GM23248 (cell line): ENCODE measurements at regions not wholly inside any gene's neighbourhood (a gene's known extent, or its start where the extent isn't known, plus 50 kb on each side); places are given as distances from the start of the nearest gene placed in this dataset.

ENCODE experiments used
- EZH2 ChIP-seq: fragments of 200-600 bp; sonication (generic); IDR thresholded peaks from 2 replicates; pipeline ENCODE4 v1.6.1; 2018; ENCODE audit warnings: antibody characterized with exemption, mild to moderate bottlenecking; ENCODE audit not compliant: insufficient read depth, poor library complexity, severe bottlenecking
- EZH2phosphoT487 ChIP-seq: fragments of 200-600 bp; sonication (generic); IDR thresholded peaks from 2 replicates; pipeline ENCODE4 v1.6.1; 2018; ENCODE audit warnings: antibody characterized with exemption, moderate library complexity, mild to moderate bottlenecking, low read depth; ENCODE audit not compliant: insufficient read depth

DNA sequence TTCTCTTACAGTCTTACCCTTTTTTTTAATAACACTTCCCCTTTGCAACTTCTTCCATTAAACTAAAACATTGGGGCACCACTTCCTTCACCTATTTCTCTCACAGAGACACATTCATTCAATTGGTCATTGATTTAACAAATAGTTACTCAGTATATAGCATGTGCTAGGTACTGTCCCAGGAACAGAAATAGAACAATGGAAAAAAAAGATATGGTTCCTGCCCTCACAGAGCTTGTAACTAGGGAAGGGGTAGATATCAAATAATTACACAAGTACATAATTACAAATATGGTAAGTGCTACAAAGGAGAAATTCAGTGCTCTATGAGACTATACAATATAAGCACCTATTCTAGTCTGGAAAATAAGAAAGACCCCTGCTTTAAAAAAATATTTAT is 165.5 kb upstream of the RBBP8 start:
- TF ChIP-seq EZH2 (no peak), EZH2phosphoT487 (no peak)
